ENCODE measurements at regions not wholly inside any gene's neighbourhood (a gene's known extent, or its start where the extent isn't known, plus 50 kb on each side); places are given as distances from the start of the nearest gene placed in this dataset.
A peak's percentile ranks its signal among the peaks of the same experiment; 100 is the strongest.

- no TSS peak for BruUV-seq (replicated peaks)
- TF ChIP-seq CTCF (conservative IDR thresholded peaks at IDR 0.05; ENCODE audit: low read depth, low read length): no peak
- no peak for TF ChIP-seq EZH2 (IDR thresholded peaks at IDR 0.05; ENCODE audit: borderline replicate concordance, low read depth, low read length, poor library complexity, severe bottlenecking)
- intact Hi-C loops (cut with micrococcal nuclease; ENCODE audit: unreplicated experiment): no loop called here
- no peak overlapping the region for H3K27ac ChIP-seq (ENCODE audit: low read depth, low read length, poor library complexity, severe bottlenecking)
- DNase-seq (ENCODE audit: low spot score): no peak
- H3K27me3 ChIP-seq (replicated peaks; ENCODE audit: insufficient read depth, low read depth, low read length, poor library complexity): no peaks in the 10 kb centered on the region
- H3K36me3 ChIP-seq (ENCODE audit: insufficient read depth, low read length, poor library complexity, severe bottlenecking): no peaks in the 10 kb centered on the region
- POLR2A ChIA-PET (ENCODE audit: low non-redundant PET): no interaction called here
- H3K4me3 ChIP-seq (ENCODE audit: low read depth, low read length, poor library complexity, severe bottlenecking): no peak overlapping the region
- peaks cover 10% of the 10 kb centered on the region for H3K4me1 ChIP-seq (ENCODE audit: insufficient read depth, low read length, poor library complexity, severe bottlenecking)
- no peaks in the 10 kb centered on the region for H3K9me3 ChIP-seq (ENCODE audit: low read depth, low read length, poor library complexity, severe bottlenecking)
- CTCF ChIA-PET: no interaction called here
Measured at GRCh38 chr7:115094163-115094562, 172.3 kb downstream of the MDFIC start.

- ChIA-PET POLR2A (ENCODE audit: low non-redundant PET) (no interaction called here), CTCF (no interaction called here)
- Histone ChIP-seq H3K9me3 (ENCODE audit: low read depth, low read length, poor library complexity, severe bottlenecking) (no peaks in the 10 kb centered on the region), H3K4me3 (ENCODE audit: low read depth, low read length, poor library complexity, severe bottlenecking) (no peak overlapping the region), H3K36me3 (ENCODE audit: insufficient read depth, low read length, poor library complexity, severe bottlenecking) (no peaks in the 10 kb centered on the region), H3K27me3 (replicated peaks; ENCODE audit: insufficient read depth, low read depth, low read length, poor library complexity) (no peaks in the 10 kb centered on the region), H3K4me1 (ENCODE audit: insufficient read depth, low read length, poor library complexity, severe bottlenecking) (no peaks in the 10 kb centered on the region), H3K27ac (ENCODE audit: low read depth, low read length, poor library complexity, severe bottlenecking) (no peak overlapping the region)
- BruUV-seq (replicated peaks): no TSS peak
- TF ChIP-seq EZH2 (IDR thresholded peaks at IDR 0.05; ENCODE audit: borderline replicate concordance, low read depth, low read length, poor library complexity, severe bottlenecking) (no peak), CTCF (conservative IDR thresholded peaks at IDR 0.05; ENCODE audit: low read depth, low read length) (no peak)
- DNase-seq (ENCODE audit: low spot score): no peak
- intact Hi-C loops (cut with micrococcal nuclease; ENCODE audit: unreplicated experiment): no loop called here
Measured at GRCh38 chr7:115088893-115089292, 167.0 kb downstream of the MDFIC start.

GRCh38 chr7:115087437-115087836 is 165.5 kb downstream of the MDFIC start:
- intact Hi-C loops (cut with micrococcal nuclease; ENCODE audit: unreplicated experiment): no loop called here
- peak; percentile 54 for DNase-seq (ENCODE audit: low spot score)
- H3K9me3 ChIP-seq (ENCODE audit: low read depth, low read length, poor library complexity, severe bottlenecking): no peaks in the 10 kb centered on the region
- H3K27me3 ChIP-seq (replicated peaks; ENCODE audit: insufficient read depth, low read depth, low read length, poor library complexity): no peaks in the 10 kb centered on the region
- ChIA-PET CTCF (no interaction called here), POLR2A (ENCODE audit: low non-redundant PET) (interaction anchor here (0.5 kb wide), 1 partner anchor 208 kb away, joined by 3 read pairs; no protein-coding TSS in a partner anchor)
- no TSS peak for BruUV-seq (replicated peaks)
- TF ChIP-seq CTCF (conservative IDR thresholded peaks at IDR 0.05; ENCODE audit: low read depth, low read length) (no peak), EZH2 (IDR thresholded peaks at IDR 0.05; ENCODE audit: borderline replicate concordance, low read depth, low read length, poor library complexity, severe bottlenecking) (no peak)
- no peaks in the 10 kb centered on the region for H3K36me3 ChIP-seq (ENCODE audit: insufficient read depth, low read length, poor library complexity, severe bottlenecking)
- no peak overlapping the region for H3K4me3 ChIP-seq (ENCODE audit: low read depth, low read length, poor library complexity, severe bottlenecking)
- no peak overlapping the region for H3K27ac ChIP-seq (ENCODE audit: low read depth, low read length, poor library complexity, severe bottlenecking)
- no peaks in the 10 kb centered on the region for H3K4me1 ChIP-seq (ENCODE audit: insufficient read depth, low read length, poor library complexity, severe bottlenecking)

Data from A673 (cell line).